ENCODE measurements at regions not wholly inside any gene's neighbourhood (a gene's known extent, or its start where the extent isn't known, plus 50 kb on each side); places are given as distances from the start of the nearest gene placed in this dataset.
A peak's percentile ranks its signal among the peaks of the same experiment; 100 is the strongest.

GRCh38 chr1:165974598-165975131, 147.3 kb downstream of the UCK2 start:
- Histone ChIP-seq H4K20me1 (ENCODE audit: insufficient read depth, low read length) (no peaks in the 10 kb centered on the region), H2AFZ (ENCODE audit: low read length) (no peak overlapping the region), H3K27me3 (ENCODE audit: control insufficient read depth in 1 of 2, insufficient read depth in 2 of 2, low read length in 2 of 2) (no peaks in the 10 kb centered on the region), H3K36me3 (replicated peaks in 1 of 2; ENCODE audit: control insufficient read depth in 1 of 2, insufficient read depth in 2 of 2, low read length in 2 of 2) (no peaks in the 10 kb centered on the region), H3K27ac (ENCODE audit: extremely low read length, insufficient read depth, low read length) (no peak overlapping the region), H3K9ac (ENCODE audit: insufficient read depth, low read depth, low read length) (no peak overlapping the region), H3K4me2 (ENCODE audit: low read depth, low read length) (no peak overlapping the region), H3K79me2 (ENCODE audit: insufficient read depth, low read length) (no peaks in the 10 kb centered on the region), H3K9me3 (ENCODE audit: low read length) (no peaks in the 10 kb centered on the region), H3K4me1 (ENCODE audit: insufficient read depth, low read length) (no peaks in the 10 kb centered on the region), H3K4me3 (replicated peaks in 1 of 3; ENCODE audit: insufficient read depth in 1 of 3, low read depth in 2 of 3, low read length in 3 of 3) (no peak overlapping the region)
- POLR2A ChIA-PET: no interaction called here
- DNase-seq (ENCODE audit: low spot score) (no peak), ATAC-seq (no peak), FAIRE-seq (no peak)
- CTCF ChIA-PET (ENCODE audit: low intra/inter-chr PET ratio, low total read pairs): no interaction called here
- BruUV-seq (replicated peaks): no TSS peak
- in situ Hi-C loops (cut with HindIII; ENCODE audit: extremely low pct_ligation_motif_present, low pct_unique_long_range_greater_than_20kb): no loop called here
- intact Hi-C loops (cut with micrococcal nuclease; ENCODE audit: unreplicated experiment): no loop called here
- TF ChIP-seq ZSCAN29 (CRISPR knock-in tag; conservative IDR thresholded peaks at IDR 0.05) (no peak), ZNF512 (CRISPR knock-in tag; IDR thresholded peaks at IDR 0.05) (0 out of 2 replicates have a peak, but pooled peaks have one; percentile 31), DNMT3B (CRISPR knock-in tag; conservative IDR thresholded peaks at IDR 0.05) (no peak)
- WGBS (ENCODE audit: low lambda C conversion rate): 16% methylated on average over 3 of the region's 3 CpGs

GRCh38 chr1:165988275-165988674, 160.9 kb downstream of the UCK2 start:
- DNase-seq (ENCODE audit: low spot score): no peak
- Histone ChIP-seq H3K79me2 (ENCODE audit: insufficient read depth, low read length) (no peaks in the 10 kb centered on the region), H3K9ac (ENCODE audit: insufficient read depth, low read depth, low read length) (no peak overlapping the region), H3K9me3 (ENCODE audit: low read length) (no peaks in the 10 kb centered on the region), H4K20me1 (ENCODE audit: insufficient read depth, low read length) (no peaks in the 10 kb centered on the region), H3K4me3 (replicated peaks in 1 of 3; ENCODE audit: insufficient read depth in 1 of 3, low read depth in 2 of 3, low read length in 3 of 3) (no peak overlapping the region), H3K27me3 (ENCODE audit: control insufficient read depth in 1 of 2, insufficient read depth in 2 of 2, low read length in 2 of 2) (no peaks in the 10 kb centered on the region), H3K36me3 (replicated peaks in 1 of 2; ENCODE audit: control insufficient read depth in 1 of 2, insufficient read depth in 2 of 2, low read length in 2 of 2) (no peaks in the 10 kb centered on the region), H3K4me2 (ENCODE audit: low read depth, low read length) (no peak overlapping the region), H2AFZ (ENCODE audit: low read length) (no peak overlapping the region), H3K4me1 (ENCODE audit: insufficient read depth, low read length) (no peaks in the 10 kb centered on the region), H3K27ac (ENCODE audit: extremely low read length, insufficient read depth, low read length) (no peak overlapping the region)
- ATAC-seq: peak; percentile 76
- BruUV-seq (replicated peaks): no TSS peak
- intact Hi-C loops (cut with micrococcal nuclease; ENCODE audit: unreplicated experiment) (no loop called here), in situ Hi-C loops (cut with HindIII; ENCODE audit: extremely low pct_ligation_motif_present, low pct_unique_long_range_greater_than_20kb) (no loop called here)
- POLR2A ChIA-PET: no interaction called here
- 6% methylated on average over 1 of the region's 1 CpG for WGBS (ENCODE audit: low lambda C conversion rate)
- CTCF ChIA-PET (ENCODE audit: low intra/inter-chr PET ratio, low total read pairs): no interaction called here
- no peak for FAIRE-seq
- TF ChIP-seq MAFK (conservative IDR thresholded peaks at IDR 0.05 in 1 of 2, IDR thresholded peaks at IDR 0.05 in 1 of 2; ENCODE audit: low read length in 2 of 2) (no peak), PRDM15 (CRISPR knock-in tag; IDR thresholded peaks at IDR 0.05) (no peak), ZNF232 (CRISPR knock-in tag; IDR thresholded peaks at IDR 0.05; ENCODE audit: borderline replicate concordance) (no peak), PHF8 (CRISPR knock-in tag; IDR thresholded peaks at IDR 0.05) (no peak), ZNF674 (CRISPR knock-in tag; IDR thresholded peaks at IDR 0.05; ENCODE audit: low read depth) (no peak), FLYWCH1 (CRISPR knock-in tag; IDR thresholded peaks at IDR 0.05) (no peak), GTF3A (CRISPR knock-in tag; conservative IDR thresholded peaks at IDR 0.05) (no peak), KLF6 (CRISPR knock-in tag; IDR thresholded peaks at IDR 0.05) (no peak), NCOA1 (CRISPR knock-in tag; IDR thresholded peaks at IDR 0.05) (no peak), ZNF33B (CRISPR knock-in tag; IDR thresholded peaks at IDR 0.05) (no peak), ZNF512 (CRISPR knock-in tag; IDR thresholded peaks at IDR 0.05) (no peak)

All from HepG2 (cell line).